Skin epidermis (tissue), 12 donors: ENCODE measurements at regions not wholly inside any gene's neighbourhood (a gene's known extent, or its start where the extent isn't known, plus 50 kb on each side); places are given as distances from the start of the nearest gene placed in this dataset.
"Not testable (repeated sequence)": the region's sequence is repeated elsewhere in the genome, so short reads cannot be mapped to it uniquely, and the experiment has no call there.

Experiments used
- H3K27ac ChIP-seq, 21 experiments: fragments of 200-600 bp; sonication (generic) in 11 of 21; one replicate each; pipeline ENCODE4 v1.5.0; 2020; ENCODE audit warnings: mild to moderate bottlenecking in 3 of 21, inconsistent platforms in 2 of 21, moderate library complexity in 2 of 21
- H3K4me3 ChIP-seq, 7 experiments: fragments of 200-600 bp; sonication (generic) in 2 of 7; one replicate each; pipeline ENCODE4 v1.5.0; 2020; ENCODE audit warnings: inconsistent platforms in 2 of 7, mild to moderate bottlenecking in 2 of 7, moderate library complexity in 1 of 7

DNA sequence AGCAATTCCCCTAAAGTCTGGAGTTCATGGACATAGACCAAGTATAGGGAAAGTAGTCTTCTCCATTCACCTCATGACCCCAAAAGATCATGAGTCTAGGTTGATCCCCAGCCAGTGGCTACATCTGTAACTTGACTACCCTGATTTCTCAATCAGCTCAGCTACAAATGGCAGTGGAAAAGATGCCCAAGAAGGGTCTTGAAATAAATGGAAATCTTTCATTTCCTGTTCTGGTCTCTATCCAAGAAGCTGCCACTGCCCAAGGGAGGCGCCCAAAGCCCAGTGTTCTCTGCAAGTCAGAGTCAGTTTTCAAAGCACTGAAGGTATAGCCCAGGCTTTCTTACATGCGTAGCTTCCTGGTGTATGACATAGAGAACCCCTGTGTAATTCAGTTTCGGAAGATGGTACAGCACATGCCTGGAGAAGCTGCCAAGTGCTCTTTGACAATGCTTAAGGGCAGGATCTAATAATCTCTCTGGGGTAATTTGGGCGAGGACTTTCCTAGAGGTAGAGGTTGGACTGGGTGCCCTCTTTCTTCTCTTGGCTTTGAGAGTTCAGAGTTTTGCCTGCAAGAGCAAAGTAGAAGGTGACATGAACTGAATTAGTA is 101.1 kb downstream of the ADAMTS15 start:
- no peak overlapping the region for H3K27ac ChIP-seq
- no peak overlapping the region for H3K4me3 ChIP-seq

GRCh38 chr11:130550150-130550549 is 101.7 kb downstream of the ADAMTS15 start:
- no peak overlapping the region for H3K27ac ChIP-seq
- no peak overlapping the region for H3K4me3 ChIP-seq

GRCh38 chr11:130550984-130551383 is 102.5 kb downstream of the ADAMTS15 start:
- no peak overlapping the region for H3K27ac ChIP-seq
- no peak overlapping the region for H3K4me3 ChIP-seq

DNA sequence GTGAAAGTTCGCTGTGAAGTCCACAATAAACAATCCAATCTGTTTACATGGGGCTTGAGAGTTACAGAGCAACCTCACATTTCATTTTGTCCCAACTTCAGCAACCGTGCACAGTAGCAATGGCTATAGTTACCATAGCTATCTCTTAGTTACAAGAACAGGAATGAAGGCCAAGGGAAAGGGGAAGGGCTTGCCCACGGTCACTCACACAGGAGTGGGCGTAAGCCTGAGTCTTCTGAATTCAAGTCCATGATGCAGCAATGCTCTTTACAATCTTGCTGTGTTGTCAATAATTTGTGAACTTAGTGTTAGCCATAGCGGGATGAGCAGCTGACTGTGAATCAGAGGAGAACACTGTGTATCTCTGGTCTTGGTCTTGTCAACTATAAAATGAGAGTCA is 102.9 kb downstream of the ADAMTS15 start:
- no peak overlapping the region for H3K27ac ChIP-seq

GRCh38 chr11:130553306-130553705 is 104.9 kb downstream of the ADAMTS15 start:
- Histone ChIP-seq H3K4me3 (no peak overlapping the region), H3K27ac (no peak overlapping the region)

More for the DNA sequence above, 102.9 kb downstream of the ADAMTS15 start:
- H3K4me3 ChIP-seq: no peak overlapping the region

DNA sequence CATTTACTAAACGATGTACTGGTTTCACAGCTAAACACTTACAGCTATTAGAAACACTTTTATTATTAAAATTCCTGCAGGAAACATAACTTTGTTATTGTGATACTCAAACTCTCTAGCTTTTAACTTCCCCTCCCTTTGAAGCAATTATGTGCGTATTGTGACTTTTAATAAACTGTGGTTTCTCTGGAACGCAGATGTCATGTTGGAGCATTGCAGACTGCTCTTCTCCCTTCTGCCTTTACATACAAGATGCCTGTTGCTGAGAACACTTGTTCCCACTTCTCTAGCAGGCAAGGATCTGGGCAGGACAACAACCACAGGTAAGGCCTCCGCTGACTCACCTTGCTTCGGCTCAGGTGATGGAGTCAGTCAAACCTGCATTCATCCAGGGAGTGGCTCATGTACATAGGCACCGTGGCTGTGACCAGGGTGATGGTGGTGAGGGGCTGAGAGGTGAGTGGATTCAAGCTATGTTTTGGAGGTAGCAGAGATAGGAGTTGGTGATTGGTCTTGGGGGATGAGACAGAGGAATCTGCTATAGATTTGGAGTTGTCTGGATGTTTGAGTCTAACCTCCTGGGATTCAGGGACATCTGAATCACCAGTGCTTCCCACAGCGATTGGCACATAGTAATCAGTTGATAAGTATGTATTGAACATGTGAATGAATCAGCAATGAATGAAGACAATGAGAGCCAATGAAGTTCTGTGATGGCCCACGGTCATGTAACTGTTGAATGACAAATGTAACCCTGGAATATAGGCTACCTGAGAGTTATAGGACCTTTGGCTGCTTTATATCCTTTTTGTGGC is 106.0 kb downstream of the ADAMTS15 start:
- Histone ChIP-seq H3K4me3 (no peak overlapping the region), H3K27ac (peak overlapping the region in 2 of 21 experiments; percentile 4 to 43)

- no peak overlapping the region for H3K27ac ChIP-seq
Measured at GRCh38 chr11:130555251-130555841, 106.9 kb downstream of the ADAMTS15 start.

DNA sequence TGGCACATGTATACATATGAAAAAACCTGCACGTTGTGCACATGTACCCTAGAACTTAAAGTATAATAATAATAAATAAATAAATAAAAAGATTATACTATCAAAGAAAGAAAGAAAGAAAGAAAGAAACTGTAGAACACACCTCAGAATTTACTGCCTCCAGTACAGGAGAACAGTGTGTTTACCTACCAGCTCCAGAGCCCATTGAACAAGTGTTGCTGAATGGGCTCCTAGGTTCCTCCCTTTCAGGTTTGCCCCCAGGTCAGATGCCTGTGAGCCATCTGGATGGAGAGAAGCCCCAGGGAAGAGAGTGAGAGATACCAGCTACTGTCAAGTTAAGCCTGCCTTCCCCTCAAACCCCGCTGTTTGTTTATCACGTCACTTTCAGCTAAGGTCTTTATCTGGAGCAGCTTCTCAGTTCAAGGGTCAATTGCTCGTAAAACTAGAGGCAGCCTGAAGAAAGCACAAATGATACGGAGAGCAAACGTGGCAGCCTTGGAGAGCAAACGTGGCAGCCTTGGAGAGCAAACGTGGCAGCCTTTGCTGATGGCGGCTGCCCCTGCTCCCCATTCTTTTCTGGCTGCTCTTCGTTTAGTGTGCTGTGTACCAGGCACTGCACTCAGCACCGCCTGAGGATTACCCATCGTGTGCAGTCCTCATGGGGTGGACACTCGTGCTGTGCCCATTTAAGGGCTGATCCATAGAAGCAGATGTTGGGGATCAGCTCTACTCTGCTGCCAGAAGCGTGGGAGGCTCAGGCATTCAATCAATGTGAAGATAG is 111.7 kb downstream of the ADAMTS15 start:
- H3K4me3 ChIP-seq: no peak overlapping the region
- no peak overlapping the region for H3K27ac ChIP-seq

More at GRCh38 chr11:130555251-130555841, 106.9 kb downstream of the ADAMTS15 start:
- H3K4me3 ChIP-seq: no peak overlapping the region

- no peak overlapping the region for H3K4me3 ChIP-seq
- no peak overlapping the region for H3K27ac ChIP-seq
Measured at GRCh38 chr11:130560781-130561109, 112.3 kb downstream of the ADAMTS15 start.

- no peak overlapping the region for H3K27ac ChIP-seq
- no peak overlapping the region for H3K4me3 ChIP-seq
Measured at GRCh38 chr11:130561441-130561881, 113.0 kb downstream of the ADAMTS15 start.

GRCh38 chr11:130562549-130562948 is 114.1 kb downstream of the ADAMTS15 start:
- H3K27ac ChIP-seq: no peak overlapping the region

GRCh38 chr11:130566360-130566759 is 117.9 kb downstream of the ADAMTS15 start:
- H3K27ac ChIP-seq, H3K4me3 ChIP-seq: not testable (repeated sequence)

More at GRCh38 chr11:130562549-130562948, 114.1 kb downstream of the ADAMTS15 start:
- H3K4me3 ChIP-seq: no peak overlapping the region

DNA sequence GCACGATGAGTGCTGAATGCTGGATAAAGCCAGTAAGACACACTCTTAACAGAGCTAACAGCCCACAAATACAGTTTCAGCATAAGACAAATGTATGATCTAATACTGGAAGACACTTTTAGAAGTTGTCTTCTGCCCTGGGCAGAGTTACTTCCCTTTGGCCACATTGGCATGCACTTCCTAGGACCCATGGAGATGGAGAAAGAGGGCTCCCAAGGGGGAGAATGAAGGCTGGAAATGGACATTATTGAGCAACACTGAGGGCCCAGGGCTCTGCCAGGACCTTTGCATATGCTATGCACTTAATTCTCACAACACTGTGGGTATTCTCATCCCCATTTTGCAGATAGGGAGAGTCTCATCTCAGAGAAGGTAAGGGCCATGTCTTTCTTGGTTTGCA is 123.1 kb downstream of the ADAMTS15 start:
- Histone ChIP-seq H3K4me3 (no peak overlapping the region), H3K27ac (no peak overlapping the region)

- Histone ChIP-seq H3K4me3 (no peak overlapping the region), H3K27ac (no peak overlapping the region)
Measured at GRCh38 chr11:130571947-130572584, 123.6 kb downstream of the ADAMTS15 start.

- Histone ChIP-seq H3K4me3 (no peak overlapping the region), H3K27ac (no peak overlapping the region)
Measured at GRCh38 chr11:130573767-130574166, 125.3 kb downstream of the ADAMTS15 start.

- no peak overlapping the region for H3K27ac ChIP-seq
Measured at GRCh38 chr11:130574740-130575139, 126.3 kb downstream of the ADAMTS15 start.

DNA sequence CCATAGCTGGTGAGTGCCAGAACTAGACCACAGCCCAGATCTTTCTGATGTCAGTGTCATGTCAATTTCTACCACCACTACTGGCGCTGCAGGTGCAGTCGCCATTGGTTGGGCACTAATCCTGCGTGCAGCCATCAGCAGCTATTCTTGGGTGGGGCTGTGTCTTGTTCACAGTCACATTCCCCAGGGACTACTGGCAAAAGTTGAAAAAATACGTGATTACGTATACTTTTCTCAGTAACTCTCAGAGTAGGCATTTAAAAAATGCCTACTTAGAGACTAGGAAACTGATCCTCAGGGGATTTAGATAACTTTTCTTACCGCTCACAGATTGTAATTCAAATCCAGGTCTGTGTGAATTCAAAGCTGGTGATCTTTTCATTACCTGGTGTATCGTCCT is 127.7 kb downstream of the ADAMTS15 start:
- Histone ChIP-seq H3K27ac (no peak overlapping the region), H3K4me3 (no peak overlapping the region)

More at GRCh38 chr11:130574740-130575139, 126.3 kb downstream of the ADAMTS15 start:
- H3K4me3 ChIP-seq: no peak overlapping the region

DNA sequence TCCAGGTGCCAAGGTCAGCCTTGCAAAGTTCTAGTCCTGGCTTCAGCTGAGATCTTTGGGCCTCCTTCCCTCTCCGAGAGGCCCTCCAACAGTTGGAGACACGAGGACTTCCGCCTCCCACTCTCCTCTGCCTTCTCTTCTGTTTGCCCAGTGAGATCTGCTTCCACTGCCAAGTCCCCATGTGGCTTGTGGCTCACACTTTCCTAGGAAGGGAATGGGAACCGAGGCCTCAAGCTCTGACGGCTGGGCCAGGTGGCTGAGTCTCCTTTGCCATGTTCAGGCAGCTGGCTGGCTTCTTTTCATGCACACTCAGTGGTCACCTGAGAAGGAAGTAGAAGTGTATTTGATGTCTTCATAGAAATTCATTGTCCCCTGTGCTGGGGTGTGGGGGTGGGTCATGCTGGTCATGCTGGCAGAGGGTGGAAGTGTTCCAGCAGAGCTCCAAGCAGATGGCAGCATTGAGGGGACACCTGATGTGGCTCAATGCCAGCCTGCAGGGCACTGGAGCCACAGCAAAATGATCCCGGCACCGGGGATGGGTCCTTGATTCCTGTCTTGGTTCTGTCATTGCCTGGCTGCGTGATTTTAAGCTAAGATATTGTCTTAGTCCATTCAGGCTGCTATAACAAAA is 130.4 kb downstream of the ADAMTS15 start:
- Histone ChIP-seq H3K27ac (no peak overlapping the region), H3K4me3 (no peak overlapping the region)

GRCh38 chr11:130580372-130580771 is 131.9 kb downstream of the ADAMTS15 start:
- Histone ChIP-seq H3K27ac (peak overlapping the region in 16 of 21 experiments; percentile 16 to 81 (median 58)), H3K4me3 (no peak overlapping the region)
